H4 (cell line): ENCODE measurements at regions not wholly inside any gene's neighbourhood (a gene's known extent, or its start where the extent isn't known, plus 50 kb on each side); places are given as distances from the start of the nearest gene placed in this dataset.
"Not testable (repeated sequence)": the region's sequence is repeated elsewhere in the genome, so short reads cannot be mapped to it uniquely, and the experiment has no call there.

Experiments used
- DNase-seq: peaks from one replicate; pipeline ENCODE4 v3.0.0-alpha.2; 2015; ENCODE audit warnings: low spot score

DNA sequence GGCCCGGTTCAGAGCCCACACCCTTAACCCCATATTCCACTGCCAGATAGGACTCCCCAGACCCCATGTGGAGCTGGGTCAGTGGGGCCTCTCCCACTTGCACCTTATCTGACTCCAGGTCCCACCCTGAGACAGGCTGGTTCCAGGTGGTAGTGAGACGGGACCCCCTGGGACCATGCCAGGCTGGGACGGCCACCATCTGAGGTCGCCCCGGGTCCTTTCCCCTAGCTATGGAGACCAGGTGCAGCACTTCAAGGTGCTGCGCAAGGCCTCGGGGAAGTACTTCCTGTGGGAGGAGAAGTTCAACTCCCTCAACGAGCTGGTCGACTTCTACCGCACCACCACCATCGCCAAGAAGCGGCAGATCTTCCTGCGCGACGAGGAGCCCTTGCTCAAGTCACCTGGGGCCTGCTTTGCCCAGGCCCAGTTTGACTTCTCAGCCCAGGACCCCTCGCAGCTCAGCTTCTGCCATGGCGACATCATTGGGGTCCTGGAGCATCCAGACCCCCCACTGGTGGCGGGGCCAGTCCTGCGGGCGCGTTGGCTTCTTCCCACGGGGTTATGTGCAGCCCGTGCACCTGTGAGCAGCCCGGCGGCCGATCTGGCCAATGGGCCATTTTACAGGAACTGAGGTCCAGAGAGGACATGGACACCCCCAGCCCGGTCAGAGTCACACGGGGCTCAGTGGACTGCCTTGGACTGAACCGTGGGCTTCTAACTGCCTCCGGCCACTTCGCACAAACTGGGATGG, 410.5 kb upstream of the CAMK1G start:
- not testable (repeated sequence) for DNase-seq

DNA sequence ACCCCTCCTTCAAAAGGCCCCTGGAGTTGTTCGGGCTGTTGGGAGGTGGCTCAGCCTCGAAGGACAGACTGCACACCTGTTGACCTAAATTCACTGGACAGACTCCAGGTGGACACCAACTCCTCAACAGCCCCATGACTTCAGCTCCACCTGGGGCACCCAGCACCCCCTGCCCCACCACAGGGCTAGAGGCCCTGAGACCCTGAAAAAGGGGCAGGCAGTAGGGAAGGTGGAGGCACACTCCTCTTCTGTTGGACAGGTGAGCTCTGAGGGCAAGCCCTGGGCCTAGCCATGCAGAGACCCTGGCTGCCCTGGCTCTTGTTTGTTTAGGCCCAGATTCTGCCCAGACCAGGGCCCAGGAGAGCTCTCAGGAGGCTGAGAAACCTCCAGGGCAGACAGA, 409.7 kb upstream of the CAMK1G start:
- DNase-seq: not testable (repeated sequence)

DNA sequence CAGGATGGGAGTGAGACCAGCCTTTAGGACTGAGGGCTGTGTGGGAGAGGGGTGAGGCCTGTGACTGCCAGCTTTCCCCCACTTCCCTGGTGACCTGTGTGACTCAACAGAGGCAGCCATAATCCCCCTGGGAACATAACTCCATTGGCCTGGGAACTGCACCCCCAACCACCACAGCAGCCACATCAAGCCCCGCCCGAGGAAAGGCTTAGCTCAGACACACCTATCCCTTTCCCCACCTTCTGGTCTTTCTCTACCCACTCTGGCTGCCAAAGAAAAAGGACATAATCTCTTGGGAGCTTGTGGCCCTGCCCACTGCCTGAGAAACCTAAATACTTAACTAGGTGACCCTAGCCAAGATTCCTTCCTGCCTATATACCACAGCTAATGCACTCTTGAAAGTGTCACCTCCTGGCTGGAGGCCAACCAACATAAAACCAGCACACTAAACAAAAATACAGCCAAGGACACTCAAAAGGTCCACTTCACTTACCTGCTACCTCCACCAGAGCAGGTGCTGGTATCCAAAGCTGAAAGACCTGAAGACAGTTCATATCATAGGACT, 406.6 kb upstream of the CAMK1G start:
- no peak for DNase-seq

DNA sequence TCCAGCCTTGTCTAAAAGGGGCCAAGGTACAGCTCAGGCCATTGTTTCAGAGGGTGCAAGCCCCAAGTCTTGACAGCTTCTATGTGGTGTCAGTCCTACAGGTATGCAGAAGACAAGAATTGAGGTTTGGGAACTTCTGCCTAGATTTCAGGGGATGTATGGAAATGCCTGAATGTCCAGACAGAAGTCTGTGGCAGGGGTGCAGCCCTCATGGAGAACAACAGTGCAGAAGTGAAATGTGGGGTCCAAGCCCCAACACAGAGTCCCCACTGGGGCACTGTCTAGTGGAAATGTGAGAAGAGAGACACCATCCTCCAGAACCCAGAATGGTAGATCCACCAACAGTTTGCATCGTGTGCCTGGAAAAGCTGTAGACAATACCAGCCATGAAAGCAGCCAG, 400.3 kb upstream of the CAMK1G start:
- no peak for DNase-seq

DNA sequence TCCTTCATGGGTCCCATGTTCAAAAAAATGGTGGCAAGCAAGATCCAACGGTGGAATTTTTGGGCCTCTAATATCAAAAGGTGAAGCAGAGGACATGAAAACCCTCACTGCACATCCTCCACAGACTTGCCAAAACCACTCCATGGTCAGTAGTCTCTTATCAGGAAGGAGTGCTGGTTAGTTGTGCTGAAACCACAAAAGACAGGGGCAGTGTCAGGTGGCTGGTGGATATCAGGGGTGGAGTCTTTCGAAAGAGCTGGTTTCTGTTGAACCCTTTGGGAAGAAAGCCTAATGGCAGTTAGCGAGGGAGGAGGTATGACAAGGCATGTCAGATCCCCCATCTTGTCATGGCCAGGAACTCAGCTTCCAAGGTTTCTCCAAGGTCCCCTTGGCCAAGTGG, 395.9 kb upstream of the CAMK1G start:
- DNase-seq: no peak

DNA sequence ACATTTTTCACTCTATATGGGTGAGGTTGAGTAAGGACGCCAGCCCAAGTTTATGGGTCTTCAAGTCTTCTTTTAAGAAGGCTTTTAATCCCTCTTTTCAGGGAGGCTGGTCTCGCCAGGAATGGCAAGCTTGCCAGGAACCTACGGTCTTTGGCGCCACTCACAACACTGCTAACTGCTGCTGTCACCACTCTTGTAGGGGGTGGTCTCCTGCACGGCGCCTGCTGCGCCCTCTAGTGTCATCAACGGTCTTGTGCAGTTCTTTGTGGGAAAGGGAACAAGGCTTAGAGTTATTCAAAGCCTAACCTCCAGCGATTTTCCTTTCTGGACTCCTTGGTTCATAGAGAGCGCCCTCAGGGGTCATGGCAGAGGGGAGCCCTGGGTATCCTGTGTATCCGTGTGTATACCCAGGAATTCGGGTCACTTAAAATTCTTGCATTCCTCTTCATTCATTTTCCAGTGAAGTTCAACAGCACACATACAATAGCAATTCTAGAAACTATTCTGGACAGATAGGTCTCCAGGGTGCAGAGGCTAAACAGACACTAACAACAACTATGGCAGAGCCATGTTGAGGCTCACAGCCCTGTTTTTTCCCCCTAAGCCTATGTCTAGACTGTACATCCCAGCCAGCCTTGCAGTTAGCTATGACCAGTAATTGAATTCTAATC, 392.8 kb upstream of the CAMK1G start:
- DNase-seq: peak; percentile 64

DNA sequence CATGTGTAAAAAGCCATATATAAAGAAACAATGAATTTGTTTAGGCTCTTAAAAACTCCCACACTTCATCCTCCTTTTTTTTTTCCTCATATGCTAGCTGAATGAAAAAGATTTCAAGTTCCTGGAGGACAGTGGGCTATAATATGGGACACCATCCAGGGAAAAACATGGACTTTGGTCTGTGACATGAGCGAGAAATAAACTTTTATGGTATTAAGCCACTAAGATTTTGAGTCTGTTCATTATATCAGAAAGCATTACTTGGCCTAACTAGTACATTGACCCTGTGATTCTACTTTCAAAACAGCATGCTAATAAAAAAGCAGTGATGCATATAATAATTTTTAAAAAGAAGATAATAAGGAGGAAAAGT, 392.3 kb upstream of the CAMK1G start:
- no peak for DNase-seq

DNA sequence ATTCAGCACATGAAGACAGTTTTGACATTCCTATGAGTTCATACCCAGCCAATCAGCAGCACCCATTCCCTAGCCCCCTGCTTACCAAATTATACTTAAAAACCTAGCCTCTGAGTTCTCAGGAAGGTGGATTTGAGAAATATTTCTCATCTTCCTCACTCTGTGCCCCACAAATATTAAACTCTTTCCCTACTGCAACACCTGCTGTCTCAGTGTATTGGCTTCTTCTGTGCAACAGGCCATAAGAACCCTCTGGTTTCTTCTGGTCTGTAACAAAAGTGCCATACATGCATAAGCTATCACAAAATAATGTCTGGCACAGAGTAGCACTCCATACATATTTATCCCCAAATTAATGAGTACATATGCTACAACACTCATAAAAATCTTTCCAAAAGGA, 387.4 kb upstream of the CAMK1G start:
- no peak for DNase-seq

DNA sequence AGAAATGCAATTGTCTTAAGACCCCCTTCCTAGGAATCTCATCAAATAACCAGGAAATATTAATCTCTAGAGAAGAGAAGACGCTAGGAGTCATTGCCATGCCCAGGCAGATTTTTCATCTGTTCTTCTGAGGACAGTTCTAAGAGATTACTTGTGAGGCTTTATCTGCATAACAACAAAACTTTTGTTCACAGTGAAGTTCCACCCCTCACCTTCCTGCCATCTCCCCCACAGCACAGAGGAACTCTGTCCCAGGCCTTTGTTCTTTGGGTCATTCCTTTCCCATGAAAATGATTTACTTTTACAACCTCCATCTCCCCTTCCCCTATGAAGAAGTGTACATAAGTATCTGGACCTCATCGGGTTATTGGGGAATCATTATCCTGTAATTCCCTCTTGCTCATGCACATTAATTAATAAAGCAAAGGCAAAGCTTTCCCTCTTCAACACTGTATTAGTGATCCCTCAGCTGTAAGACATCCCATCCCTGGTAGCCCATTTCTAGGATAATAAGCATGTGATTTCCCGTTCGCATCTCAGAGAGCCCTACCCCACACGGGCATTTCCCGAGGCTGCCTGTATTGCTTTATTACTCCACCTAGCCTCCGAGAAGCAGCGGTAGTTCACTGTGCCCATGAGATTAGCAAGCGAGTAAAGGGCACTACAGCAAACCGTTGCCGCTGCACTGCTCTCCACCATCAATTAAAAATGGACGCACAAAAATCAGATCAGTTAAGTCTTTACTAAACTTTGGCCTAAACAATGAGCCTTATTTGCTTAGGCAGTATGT, 384.4 kb upstream of the CAMK1G start:
- no peak for DNase-seq

DNA sequence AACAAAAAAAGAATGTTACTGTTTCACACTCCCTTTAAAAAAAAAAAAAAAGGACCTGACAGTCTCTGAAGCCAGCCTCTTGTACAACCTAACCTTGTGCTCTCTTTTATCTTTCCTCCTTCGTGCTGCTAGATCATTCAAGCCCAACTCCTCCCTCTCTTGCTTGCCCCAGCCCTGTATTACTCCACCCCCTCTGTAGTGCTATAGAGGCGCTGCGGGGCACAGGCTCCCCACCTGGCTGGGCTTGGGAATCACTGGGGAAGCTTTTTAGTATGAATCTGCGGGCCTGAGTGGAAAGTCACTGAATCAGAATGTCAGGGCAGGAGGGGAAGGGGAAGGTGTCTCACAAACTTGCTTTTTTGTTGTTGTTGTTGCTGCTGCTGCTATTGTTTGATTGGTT, 383.7 kb upstream of the CAMK1G start:
- DNase-seq: peak; percentile 16

DNA sequence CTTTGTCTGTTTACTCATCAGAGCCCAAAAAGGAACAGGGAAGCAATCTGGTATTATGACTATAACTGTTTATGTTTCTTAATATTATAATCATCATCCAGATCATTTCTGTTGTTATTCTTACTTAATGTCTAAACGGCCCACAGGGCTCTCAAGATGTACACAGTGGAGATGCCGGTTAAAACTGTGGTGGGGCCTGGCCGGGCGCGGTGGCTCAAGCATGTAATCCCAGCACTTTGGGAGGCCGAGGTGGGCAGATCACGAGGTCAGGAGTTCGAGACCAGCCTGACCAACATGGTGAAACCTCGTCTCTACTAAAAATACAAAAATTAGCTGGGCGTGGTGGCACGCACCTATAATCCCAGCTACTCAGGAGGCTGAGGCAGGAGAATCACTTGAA, 381.2 kb upstream of the CAMK1G start:
- not testable (repeated sequence) for DNase-seq

DNA sequence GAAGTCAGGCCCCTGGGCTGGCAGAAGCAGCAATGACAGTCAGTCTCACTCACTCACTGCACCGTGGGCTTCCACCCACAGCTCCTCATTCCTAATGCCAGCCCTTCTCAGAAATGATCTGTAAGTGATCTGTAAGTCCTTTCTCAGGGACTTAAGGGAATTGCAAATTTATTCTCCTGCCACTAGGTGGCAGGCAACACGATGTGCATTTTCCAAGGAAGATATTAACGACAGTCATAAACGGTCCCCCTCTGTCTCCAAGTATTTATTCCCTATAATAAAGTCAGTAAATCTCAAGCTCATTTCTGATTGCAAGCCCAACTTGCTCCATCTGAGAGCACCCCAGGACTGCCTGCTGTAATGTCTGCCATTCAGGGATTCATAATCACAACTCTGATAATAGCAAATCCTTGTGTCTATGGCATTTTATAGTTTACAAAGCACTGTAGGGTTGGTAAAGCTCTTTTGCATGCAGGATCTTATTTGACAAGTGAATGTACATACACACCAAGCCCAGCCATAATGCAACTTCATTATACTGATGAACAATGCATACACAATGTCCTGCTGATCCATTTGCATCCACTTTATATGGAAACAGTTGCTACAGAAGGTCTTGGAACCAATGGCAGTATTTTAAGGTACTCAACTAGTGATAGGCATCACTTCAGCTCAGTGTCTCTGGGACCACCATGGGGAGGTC, 380.5 kb upstream of the CAMK1G start:
- DNase-seq: peak; percentile 50

DNA sequence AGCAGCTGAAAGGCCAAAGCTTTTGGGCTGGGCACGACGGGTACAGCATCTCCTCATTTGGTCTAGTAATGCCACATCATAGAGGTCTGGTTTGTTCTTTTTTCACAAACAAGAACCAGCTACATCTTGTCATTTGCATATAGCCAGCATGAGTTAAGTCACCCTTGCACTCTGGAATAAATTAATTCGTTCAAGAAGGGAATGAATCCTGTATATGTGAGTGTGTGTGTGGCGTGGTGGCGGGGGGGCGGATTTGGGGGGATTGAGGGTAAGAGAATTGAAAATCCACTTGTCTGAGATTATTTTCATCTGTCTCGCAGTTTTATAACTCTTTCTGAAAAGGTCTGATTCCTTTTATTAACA, 380.0 kb upstream of the CAMK1G start:
- no peak for DNase-seq

DNA sequence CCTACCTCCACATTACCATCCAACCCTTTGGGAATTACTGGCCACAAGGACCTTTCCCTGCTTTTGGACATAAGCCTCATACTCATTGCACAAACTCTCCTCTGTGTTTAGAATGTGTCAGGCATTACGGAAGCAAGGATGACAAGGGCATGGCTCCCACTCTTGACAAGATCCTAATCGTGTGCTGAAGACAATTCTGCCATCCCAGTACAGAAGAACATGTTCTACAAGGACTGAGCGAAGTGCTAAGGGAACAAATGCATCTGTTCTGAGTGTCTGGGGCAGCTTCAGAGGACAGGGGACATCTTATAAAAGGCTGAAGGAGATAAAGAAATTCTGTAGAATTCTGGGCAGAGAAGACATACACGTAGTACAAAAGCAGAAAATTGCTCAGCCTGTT, 378.5 kb upstream of the CAMK1G start:
- no peak for DNase-seq

DNA sequence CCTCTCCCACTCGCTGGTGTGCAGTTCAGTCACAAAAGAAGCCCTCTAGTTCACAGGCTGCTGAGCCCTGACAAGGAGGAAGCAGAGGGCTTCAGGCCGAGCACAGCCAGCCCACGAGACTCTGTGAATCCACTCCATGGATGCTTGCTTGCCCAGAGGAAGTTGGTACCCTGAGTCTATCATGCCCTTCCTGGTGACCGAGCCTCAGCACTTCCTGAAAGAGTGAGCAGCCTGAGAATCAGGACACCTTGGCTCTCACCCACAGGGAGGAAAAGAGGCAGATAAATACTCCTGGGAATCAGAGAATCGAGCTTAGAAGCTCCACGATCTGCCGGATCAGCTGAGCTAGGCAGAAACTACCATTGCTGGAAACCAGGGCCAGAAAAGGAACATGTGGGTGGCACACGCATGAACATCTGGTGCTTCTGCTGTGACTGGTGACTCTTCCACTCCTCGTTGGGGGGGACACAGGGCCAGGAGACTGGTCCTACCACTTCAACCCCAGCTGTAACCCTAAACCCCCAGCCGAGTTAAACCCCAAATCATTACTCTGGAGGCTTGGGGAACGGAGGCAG, 376.3 kb upstream of the CAMK1G start:
- DNase-seq: no peak

DNA sequence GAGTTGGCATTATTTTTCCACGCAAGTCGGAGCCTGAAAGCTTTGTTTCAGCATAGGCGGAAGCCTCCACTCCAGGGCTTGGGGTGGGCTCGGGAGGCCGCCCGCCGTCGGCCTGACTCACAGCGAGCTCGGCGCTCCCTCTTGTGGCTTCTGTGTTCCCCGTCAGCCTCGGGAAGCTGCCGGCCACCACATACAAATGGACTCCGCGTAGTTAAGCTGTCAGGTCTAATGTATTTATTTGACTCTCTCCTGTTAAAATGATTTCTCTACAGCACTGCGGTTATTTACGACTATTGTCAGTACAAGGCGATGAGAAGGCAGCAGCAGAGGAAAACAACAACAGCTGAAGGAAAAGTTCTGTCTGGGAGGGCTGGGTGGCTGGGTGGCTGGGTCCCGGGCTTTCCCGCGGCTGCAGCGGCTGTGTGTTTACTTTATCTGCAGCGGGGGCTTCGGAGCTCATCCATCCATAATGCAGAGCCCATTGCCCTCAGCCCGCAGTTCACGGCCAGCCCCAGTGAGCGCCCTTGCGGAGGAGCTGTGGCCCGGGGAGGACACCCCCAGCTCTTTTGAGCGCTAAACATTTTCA, 375.7 kb upstream of the CAMK1G start:
- peak; percentile 61 for DNase-seq

DNA sequence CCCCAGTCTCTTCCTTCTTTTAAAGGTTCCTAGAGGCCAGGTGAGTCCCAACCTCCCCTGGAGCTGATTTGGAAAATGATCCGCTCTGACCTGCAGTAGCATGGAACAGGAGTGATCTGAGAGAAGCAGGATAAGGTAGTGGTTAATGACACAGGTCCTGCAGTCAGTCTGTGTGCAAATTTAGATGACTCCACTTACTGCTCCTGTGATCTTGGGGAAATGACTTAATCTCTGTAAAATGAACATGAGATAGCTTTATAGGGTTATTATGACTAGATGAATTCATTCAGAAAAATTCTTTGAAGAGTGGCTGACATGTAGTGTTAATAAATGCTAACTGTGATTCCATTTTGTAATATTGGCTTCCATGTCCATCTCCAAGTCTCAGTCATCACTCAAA, 374.9 kb upstream of the CAMK1G start:
- DNase-seq: no peak

DNA sequence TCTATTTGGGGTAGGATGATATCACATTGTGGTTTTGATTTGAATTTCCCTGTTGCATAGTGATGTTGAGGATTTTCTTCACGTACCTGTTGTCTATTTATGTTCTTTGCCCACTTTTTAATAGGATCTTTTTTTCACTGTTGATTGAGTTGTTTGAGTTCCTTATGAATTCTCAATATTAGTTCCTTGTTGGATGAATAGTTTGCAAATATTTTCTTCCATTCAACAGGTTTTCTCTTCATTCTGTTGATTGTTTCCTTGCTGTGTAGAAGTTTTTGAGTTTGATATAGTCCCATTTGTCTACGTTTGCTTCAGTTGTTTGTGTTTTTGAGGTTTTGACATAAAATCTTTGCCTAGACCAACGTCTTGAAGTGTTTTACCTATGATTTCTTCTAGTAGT, 369.5 kb upstream of the CAMK1G start:
- no peak for DNase-seq

DNA sequence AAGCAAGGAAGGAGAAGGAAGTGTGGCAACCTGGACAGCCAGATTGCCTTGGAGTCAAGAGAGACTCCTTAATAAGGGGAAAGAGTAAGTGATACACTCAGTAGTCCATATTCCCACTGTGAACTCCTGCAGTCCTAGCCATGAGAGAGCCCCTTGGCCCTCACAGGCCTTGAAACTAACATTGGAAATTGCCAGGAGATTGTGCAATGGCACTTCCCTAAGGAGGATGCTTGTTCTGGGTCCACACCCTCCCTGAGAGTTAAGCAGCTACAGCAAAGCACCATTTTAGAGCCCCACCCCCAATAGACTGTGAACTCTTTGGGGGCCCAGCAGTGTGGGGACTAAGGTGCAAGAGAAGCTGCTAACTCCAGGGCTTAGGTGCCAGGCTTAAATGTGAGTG, 367.7 kb upstream of the CAMK1G start:
- no peak for DNase-seq

DNA sequence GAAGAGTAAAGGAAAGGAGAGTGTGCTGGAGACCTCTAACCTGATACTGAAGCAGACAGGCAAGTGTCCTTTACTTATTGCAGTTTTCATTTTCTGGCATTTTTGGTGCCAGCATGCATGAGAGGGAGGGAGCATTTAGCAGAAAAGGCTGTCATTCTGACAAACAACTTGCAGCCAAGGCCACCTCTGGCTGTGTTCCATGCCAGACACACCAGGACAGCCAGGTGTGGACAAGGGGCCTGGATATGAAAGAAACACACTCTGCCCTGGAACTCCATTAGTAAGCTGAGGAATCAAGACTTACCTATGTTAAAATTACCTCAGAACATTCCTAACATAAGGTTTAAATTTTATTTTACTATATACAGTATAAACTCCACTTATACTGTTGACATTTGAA, 365.4 kb upstream of the CAMK1G start:
- no peak for DNase-seq

DNA sequence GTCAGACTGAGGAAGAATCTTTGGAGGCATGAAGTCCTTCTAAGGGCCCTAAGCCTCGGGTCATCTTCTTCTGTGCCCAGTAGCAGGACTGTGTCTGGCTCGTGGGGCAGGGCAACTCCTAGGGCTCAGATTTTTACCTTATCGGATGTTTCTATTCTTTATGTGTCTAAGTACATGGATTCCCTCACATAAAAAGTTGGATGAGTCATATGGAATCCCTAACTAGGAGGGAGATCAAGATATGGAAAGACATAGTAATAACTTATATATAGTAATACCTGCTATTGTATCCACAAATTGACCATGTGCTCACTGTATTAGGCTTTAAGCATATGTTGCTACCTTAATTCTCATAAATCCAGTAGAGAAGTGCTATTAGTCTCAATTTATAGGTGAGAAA, 364.5 kb upstream of the CAMK1G start:
- no peak for DNase-seq
